Hepatic stellate cell (primary cell): ENCODE measurements at regions not wholly inside any gene's neighbourhood (a gene's known extent, or its start where the extent isn't known, plus 50 kb on each side); places are given as distances from the start of the nearest gene placed in this dataset.

Experiments
- DNase-seq: peaks from one replicate; pipeline ENCODE4 v3.0.0; 2011; ENCODE audit warnings: low spot score

DNA sequence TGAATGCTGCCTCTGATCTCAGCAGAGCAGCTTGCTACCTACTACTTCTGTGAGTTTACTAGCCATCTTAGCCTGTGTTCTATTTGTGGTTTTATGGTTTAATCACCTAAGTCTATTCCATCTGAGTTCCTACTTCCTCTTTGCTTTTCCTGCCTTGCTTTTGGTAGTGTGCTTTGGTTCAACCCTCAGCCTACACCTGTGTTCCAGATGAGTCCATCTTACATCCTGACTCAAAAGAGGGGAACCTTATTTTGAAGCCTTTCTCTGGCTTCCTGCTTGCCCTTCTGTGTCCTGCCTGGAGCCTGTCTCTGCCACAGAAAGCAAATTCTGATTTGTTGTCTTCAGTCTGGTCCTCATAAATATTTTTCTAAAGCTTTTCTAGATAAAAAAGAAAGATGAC, 530.3 kb upstream of the MEX3C start:
- DNase-seq: no peak

DNA sequence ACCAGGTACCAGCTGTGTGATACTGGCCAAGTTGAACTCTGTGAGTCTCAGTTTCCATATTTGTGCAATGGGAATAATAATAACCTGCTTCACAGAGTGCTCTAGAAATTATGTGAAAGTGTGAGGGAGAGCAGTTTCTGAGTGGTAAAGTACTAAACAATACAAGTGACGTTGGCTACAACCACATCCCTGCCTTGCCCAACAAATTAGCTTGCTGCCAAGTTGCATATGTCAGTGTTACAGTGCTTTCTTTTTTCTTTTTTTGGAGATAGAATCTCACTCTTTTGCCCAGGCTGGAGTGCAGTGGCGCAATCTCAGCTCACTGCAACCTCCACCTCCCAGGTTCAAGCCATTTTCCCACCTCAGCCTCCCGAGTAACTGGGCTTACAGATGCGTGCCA, 533.6 kb upstream of the MEX3C start:
- DNase-seq: no peak

DNA sequence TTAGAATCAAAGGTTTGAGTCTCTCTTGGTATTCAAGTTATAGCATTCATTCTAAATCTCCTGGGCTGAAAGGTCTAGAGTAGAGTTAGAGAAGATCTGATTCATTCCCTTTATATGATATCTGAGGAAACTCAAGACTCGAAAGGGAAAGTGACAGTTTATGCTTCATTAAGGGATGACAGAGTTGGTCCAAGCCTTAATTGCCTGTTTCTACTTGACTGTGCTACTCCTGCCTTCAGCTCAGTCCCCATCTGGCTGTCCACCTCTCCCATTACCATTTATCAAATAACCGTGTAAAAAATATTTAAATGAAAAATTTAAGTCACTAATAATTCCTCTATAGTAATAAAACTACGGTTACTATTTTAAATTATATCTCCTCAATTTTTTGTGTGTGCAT, 537.1 kb upstream of the MEX3C start:
- no peak for DNase-seq

DNA sequence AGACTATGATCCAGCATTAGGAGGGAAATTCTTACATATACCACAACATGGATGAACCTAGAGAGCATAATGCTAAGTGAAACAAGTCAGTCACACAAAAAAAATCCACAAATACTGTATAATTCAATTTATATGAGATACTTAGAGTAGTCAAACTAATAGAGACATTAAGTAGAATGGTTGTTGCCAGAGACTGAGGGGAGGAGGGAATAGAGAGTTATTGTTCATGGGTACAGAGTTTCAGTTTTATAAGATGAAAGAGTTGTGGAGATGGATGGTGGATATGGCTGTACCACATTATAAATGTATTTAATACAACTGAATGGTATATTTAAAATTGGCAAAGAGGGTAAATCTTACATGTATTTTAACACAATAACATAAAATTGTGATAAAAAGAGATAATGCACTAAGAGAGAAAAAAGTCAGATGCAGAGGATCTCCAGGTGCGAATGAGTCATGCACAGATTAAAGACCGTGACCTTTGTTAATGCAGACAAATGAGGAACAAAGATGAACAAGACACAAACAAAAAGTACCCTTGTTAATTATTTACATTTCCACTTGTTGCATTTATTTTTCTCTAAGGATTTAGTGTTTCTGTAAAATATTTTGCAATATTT, 541.7 kb upstream of the MEX3C start:
- DNase-seq: no peak

DNA sequence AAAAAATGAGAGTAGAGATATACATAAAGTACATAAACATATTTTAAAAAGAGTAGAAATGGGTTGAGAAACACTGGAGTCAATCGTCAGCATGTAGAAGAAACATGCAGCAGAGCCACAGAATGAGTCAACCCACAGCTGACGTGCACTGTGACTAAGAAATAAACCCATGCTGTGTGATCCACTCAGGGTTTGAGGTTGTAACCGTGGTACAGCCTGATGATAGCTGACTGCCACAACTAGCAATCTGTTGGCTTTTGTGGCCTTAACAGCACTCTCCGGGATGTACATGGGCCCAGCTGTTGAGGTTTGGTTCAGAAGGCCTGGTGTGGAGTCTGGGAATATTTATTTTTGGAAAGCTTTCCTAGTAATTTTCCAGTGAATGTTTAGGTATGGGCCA, 554.4 kb upstream of the MEX3C start:
- DNase-seq: no peak

DNA sequence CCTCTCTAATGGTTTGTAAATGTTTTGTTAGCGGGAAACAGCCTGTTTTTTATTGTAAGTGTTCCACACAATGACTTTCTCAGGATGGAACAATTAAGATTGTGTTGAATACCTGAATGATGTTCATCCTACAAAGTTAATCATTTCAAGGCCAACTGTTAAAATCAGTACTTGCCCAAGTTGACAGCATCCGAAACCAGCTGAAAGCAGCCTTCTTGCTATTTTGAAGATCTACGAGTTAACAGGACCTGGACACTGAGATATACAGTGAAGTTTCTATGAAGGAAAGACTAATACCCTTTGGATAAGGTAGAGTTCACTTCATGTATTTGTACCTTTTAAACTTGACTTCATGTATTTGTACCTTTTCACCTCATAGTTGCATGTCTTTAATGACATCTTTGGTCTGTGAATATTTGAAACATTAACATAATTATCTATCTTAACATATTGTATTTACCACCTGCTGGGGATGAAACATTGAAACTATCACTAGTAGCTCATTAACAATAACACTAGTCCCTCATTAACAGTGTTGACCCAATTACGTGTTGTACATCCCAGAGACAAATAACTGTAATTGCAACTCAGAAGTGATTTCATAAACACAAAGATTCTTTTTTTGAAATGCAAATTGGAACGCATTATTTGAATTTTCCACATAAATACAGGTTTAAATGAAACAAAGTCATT, 556.0 kb upstream of the MEX3C start:
- DNase-seq: no peak

DNA sequence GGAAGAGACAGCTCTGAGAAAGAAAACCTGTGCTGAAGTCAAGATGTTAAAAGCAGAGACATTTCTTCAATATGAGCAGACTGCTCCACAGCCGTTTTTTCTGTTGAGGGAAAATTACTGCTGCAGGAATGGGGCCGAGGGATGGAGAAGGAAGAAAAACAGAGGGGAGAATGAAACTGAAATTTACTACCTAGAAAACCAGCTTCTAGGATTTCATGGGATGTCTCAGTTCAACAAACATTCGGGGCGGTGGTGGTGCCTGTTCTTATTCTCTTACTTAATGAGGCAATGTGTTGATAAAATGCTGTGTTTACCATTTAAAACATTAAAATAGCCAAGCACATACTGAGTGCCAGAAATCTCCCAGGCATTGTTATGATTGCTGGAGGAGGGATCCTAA, 557.1 kb upstream of the MEX3C start:
- no peak for DNase-seq

DNA sequence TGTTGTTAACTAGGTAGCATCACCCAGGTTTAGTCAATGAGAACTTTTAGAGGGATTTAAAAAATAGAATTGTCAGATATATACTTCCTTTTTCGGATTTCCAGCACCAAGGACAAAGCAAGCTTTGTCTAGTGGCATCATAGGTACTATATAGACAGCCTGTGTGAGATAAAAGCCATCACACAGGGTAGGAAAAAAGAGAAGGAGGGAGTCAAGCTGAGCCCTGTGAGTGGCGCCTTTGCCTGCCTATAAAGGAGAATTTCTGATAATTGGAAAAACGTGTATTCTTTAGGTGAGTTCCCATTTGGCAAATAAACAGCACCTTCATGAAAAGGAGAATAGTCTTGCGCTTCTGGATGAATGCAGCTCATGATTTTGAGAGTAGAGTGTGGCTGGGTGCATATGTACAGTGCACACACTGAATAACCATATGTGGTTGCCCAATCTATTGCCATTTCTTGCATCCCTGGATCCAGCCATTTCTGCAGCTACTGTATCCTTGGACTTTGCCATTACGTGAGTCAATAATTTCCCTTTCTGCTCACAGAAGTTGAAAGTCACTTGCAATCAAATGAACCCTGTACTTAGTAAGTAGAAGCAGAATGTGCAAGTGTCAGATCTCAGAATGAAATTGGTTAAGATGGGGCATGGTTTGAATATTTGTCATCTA, 559.9 kb upstream of the MEX3C start:
- no peak for DNase-seq

DNA sequence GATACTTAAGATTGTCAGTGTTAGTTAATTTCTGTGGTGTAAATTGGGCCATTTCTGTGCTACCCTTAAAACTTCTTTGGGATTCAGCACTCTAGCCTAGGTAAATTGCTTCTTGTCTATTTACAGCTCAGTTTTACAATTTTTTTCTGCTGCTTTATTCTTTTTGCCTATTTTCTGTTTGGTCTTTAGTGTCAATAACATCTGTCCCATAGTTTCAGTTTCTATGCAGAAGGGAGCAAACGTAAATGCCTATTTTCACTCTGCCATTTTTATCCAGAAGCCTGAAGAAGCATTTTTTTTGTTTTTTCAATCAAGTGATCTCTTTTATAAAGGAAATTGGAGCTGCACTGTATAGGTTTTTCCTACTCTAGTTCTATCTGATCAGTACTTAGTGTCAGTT, 564.9 kb upstream of the MEX3C start:
- DNase-seq: no peak

DNA sequence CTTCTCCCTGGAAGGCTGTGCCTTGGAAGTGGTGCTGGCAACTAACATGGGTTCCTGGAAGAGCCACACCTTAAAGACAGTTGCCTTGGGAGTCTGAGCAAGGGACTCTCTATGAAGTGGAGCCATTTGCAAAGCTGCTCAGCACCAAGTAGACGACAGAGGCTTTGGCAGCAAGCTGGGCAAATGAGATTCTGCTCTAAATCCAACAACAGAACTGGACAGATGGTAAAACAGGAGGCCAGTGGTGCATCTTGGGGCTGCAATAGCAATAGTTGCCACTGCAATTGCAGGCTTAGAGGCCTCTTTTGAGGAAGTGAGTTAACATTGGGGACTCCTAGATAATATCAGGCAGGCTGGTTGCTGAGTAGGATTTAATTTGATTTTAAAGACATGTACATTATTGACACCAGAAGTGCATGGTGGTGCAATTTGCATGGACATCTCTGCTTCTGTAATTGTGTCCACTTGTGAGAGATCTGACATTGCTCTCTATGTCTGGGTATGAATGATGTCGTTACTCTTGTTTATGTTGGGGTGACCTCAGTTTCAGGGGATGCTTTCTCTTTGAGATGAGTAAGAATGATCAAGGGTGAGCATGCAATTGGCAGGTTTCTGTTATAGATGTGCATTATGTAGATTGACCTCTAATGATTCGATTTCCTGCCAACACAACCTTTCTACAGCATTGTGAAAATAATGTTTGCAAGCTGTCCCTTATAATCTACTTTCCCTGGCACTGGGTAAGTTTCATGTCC, 568.3 kb upstream of the MEX3C start:
- no peak for DNase-seq

DNA sequence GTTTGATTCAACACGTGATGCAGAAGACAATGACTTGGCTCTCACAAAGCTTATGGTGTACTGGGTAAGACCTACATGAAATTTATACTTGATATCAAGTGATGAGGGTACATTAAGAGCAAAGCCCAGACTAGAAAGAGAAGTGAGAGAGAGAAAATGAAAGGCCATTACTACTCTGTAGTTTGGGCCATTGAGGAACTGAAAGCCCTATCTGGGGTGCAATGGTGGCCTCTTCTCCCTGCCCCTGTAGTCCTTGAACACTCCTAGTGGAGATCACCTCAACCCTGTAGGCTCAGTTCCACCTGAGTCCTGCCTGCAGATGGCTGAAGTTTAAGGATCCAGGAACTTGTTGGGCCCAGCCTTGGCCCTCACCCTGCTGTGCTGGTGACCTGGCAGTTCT, 569.8 kb upstream of the MEX3C start:
- no peak for DNase-seq

DNA sequence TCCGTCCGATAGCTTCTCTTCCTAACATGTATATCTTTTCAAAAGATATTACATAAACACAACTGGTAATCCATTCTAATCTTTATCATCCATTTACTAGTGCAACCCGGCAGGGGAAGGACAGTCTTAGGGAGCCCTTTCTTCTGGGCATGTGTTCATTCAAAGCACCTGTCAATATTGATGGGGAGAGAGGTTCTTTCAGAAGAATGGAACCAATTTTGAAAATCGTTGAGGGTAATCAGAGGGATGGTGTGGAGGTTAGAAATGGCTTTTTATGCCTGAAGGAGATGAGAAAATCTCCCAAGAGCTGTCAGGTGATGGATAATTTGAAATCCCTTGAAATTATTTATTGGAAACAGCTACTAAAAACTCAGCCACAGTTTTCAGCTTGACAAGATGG, 561.9 kb upstream of the DCC start:
- DNase-seq: no peak

DNA sequence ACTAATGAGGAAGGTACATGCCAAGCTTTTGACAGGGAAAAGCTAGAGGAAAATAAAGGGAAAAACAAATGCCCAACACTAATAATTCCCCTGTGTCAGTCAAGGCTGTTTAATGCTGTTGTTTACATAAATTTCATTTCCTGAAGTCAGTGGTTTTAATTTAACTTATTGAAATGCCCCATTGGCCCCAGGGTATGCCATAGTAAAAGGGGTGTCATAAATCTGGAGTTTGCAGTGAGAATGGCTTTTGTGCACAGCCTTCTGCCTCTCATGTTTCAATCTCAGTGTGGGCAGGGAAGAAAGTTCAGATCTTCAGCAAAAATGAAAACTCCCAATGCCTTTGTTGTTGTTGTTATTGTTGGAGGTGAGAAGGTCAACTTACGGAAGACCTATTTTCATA, 550.1 kb upstream of the DCC start:
- DNase-seq: no peak

DNA sequence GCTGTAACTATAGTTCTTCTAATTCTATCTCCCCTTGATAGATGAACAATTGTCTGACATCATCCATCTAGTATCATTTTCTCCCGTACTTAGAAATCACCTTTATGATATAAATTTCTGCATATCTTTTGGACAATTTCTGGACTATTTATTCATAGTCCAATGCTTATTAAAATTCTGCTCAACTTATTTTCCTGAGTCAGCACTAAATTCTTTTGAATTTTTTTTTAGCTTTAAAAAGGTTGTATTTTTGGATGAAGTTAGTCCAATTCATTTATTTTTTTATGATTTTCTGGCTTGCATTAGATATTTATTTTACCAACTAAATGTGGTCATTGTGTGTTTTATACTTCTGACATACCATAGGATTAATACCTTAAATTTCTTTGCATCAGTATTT, 538.5 kb upstream of the DCC start:
- no peak for DNase-seq

DNA sequence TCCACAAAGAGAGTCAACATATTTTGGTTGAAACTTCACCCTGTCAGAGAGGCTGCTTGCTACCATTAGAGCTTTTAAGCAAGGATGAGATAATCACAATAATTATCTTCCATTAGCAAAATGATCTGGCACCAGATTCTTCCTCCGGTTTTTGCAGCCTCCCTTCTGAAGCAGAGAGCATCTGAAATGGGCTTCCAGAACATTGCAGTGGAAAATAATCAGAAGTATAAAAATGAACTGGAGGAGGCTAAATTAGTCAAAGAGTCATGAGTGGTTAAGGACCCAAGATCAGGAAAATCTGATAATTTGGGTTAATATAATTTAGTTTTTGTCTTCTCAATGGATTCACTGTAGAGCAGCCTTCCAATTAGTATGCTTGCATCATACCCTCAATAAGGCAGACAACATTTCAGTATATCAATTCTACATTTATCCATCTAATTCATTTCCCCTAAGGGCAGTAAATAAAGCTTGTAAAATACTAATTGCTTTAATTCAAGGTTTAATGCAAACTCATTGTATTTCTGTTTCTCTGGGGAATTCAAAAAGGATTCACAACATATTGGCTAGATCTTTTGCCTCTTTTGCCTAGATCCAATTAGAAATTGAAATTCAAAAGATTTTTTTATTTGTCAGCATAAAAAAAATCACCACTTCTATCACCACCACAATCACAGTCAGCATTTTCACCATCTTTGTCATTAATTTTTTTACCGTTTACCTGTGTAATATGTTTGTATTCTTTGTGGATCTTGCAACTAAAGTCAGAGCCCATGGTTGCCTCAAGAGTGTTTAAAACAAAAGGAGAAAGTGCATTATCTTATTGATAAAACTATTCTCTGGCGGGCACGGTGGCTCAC, 537.2 kb upstream of the DCC start:
- DNase-seq: no peak

DNA sequence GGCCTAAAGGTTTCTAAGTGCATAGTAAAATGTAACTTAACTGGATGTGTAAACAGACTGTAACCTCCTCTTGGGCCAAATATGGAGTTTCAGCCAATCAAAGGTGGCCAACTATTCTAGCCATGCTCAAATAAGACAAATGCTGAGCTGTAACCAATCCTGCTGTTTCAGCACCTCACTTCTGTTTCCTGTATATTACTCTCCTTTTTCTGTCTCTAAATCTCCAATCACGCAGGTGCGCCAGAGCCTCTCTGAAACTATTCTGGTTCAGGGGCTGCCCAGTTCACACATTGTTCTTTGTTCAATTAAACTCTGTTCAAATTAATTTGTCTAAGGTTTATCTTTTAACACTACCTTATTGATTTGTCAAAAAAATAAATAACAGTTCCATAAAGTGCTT, 532.7 kb upstream of the DCC start:
- no peak for DNase-seq

DNA sequence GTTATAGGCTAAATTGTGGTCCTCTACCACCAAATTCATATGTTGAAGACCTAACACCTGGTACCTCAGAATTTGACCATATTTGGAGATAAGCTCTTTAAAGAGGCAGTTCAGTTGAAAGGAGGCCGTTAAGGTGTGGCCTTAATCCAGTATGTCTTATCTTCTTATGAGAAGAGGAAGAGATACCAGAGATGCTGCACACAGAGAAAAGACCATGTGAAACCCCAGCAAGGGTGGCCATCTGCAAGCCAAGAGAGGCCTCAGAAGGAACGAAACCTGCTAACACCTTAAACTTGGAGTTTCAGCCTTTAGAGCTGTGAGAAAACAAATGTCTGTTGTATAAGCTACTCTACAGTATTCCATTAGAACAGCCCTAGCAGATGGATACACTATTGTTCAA, 528.1 kb upstream of the DCC start:
- DNase-seq: no peak

DNA sequence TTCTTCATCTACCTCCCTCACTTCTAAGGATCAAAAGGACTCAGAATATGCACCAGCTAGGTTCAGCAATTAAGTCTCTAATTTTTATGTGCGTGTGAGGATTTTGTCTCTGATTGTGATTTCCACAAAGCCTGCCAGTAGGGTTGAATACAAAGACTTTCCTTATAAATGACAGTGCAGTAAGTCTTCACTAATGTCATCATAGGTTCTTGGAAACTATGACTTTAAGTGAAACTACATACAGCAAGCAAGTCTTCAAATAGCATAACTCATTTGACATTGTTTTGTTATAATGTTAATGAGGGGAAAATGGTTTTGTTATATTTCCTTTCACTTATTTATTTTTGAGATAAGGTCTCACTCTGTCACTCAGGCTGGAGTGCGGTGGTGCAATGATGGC, 526.3 kb upstream of the DCC start:
- no peak for DNase-seq

DNA sequence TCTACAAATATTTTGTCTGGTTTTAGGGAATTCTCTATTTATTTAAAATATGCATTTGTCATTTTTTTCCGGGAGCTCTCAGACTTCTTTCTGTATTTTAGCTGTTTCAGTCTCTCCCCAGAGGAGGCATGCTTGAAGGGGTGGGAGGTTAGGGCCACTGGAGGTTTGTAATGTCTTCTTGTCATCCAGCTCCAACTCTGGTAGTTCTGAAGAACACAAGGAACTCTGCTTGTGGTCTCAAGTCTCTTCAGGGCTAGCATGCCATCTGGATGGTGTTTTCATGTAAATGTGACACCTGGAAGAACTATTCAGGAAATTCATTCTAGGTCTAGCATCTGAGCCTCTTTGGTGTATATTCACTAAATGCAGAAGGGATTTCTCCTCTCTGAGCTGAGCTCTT, 518.4 kb upstream of the DCC start:
- no peak for DNase-seq

DNA sequence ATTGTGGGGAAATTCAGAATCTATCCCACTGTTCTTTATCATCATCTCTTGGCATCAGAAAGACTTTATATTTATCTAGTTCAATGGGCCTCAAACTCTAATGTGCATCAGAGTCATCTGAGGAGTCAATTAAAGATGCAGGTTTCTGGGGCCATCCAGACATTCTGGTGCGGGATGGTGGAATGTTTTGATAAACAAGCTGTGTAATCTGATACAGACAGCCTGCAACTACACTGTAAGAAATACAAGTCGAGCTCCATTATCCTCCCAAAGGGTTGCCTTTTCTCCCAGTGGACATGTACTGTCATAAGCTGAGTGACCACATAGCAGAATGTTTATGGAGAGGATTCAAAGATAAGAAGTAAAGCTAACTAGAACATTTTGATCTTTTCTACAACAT, 515.3 kb upstream of the DCC start:
- no peak for DNase-seq

DNA sequence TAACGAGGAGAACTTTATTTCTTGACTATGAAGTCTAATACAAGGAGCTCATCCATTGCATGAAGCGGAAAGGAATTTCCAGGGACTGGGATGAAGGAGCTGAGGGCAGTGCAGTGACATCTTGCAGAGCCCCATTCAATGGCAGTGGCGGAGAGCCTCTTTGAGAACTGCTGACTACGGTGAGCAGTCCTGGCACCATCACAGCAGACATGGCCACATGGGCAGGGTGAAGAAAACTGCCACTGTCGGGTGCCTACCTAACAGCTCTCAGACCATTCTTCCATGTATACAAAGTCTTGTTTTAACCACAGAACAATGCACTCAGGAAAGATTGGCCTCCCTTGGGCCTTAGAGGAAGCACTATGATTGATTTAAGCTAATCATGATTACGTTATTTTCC, 506.1 kb upstream of the DCC start:
- no peak for DNase-seq

DNA sequence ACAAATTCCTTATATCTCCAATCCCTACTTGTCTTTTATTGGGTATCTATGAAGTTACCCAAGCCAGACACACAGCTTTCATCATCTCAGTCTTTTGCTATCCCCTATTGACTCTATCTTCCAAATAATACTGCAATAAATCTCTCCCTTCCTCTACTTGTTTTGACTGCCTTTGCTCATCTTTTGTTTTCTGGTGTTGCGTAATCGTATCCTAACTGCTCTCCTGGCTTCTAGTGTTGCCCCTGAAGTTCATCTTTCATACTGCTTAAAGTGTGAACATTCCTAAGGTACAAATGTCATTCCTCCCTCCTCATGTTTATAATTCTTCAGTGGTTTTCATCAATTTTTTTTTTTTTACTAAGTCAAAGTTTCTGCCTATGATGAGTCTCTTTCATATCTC, 491.3 kb upstream of the DCC start:
- no peak for DNase-seq
